HepG2 (cell line): ENCODE measurements at regions not wholly inside any gene's neighbourhood (a gene's known extent, or its start where the extent isn't known, plus 50 kb on each side); places are given as distances from the start of the nearest gene placed in this dataset.

Experiments
- ARID5B ChIP-seq: IDR thresholded peaks from 2 replicates; pipeline ENCODE4 v1.4.0; 2020; ENCODE audit warnings: mild to moderate bottlenecking, missing genetic modification reagents
- DR1 ChIP-seq: sonication (generic); formaldehyde crosslinking; IDR thresholded peaks from 2 replicates; pipeline ENCODE4 v1.8.0; 2021; ENCODE audit warnings: mild to moderate bottlenecking, missing genetic modification reagents, inconsistent platforms
- EP300 ChIP-seq, 3 experiments: sonication (generic) in 1 of 3; formaldehyde crosslinking in 1 of 3; IDR thresholded peaks; 2 replicates each; pipeline versions ENCODE4 v1.5.1 to v1.6.1; 2011 to 2020; ENCODE audit warnings: low read depth in 2 of 3, low read length in 2 of 3, borderline replicate concordance in 1 of 3, improper control_type of control experiment in 1 of 3, mild to moderate bottlenecking in 1 of 3, missing genetic modification reagents in 1 of 3, moderate library complexity in 1 of 3
- GFI1 ChIP-seq: sonication (generic); formaldehyde crosslinking; IDR thresholded peaks from 2 replicates; pipeline ENCODE4 v1.5.0; 2020; ENCODE audit warnings: missing genetic modification reagents, mild to moderate bottlenecking, borderline replicate concordance
- MED8 ChIP-seq: sonication (generic); formaldehyde crosslinking; IDR thresholded peaks from 2 replicates; pipeline ENCODE4 v1.8.1; 2023; ENCODE audit warnings: mild to moderate bottlenecking, missing genetic modification reagents; ENCODE audit not compliant: insufficient replicate concordance
- MTA1 ChIP-seq: sonication (generic); formaldehyde crosslinking; IDR thresholded peaks from 2 replicates; pipeline ENCODE4 v1.4.0; 2020; ENCODE audit warnings: missing genetic modification reagents, mild to moderate bottlenecking, borderline replicate concordance
- NFATC3 ChIP-seq: sonication (generic); formaldehyde crosslinking; IDR thresholded peaks from 2 replicates; pipeline ENCODE4 v1.5.1; 2020; ENCODE audit warnings: mild to moderate bottlenecking, missing genetic modification reagents
- PATZ1 ChIP-seq: sonication (generic); formaldehyde crosslinking; IDR thresholded peaks from 2 replicates; pipeline ENCODE4 v1.4.0; 2020; ENCODE audit warnings: missing genetic modification reagents
- SAP130 ChIP-seq: IDR thresholded peaks from 2 replicates; pipeline ENCODE4 v1.6.1; 2016; ENCODE audit warnings: low read depth
- SIX4 ChIP-seq: sonication (generic); formaldehyde crosslinking; IDR thresholded peaks from 2 replicates; pipeline ENCODE4 v1.4.0; 2020; ENCODE audit warnings: missing genetic modification reagents
- SOX13 ChIP-seq, 3 experiments: fragments of 450-650 bp in 1 of 3; sonication (generic) in 1 of 3; formaldehyde crosslinking in 1 of 3; IDR thresholded peaks in 2 of 3; conservative IDR thresholded peaks in 1 of 3; 2 replicates each; pipeline versions ENCODE4 v1.5.0 to v1.6.1; 2016 to 2020; ENCODE audit warnings: antibody characterized with exemption in 1 of 3, mild to moderate bottlenecking in 1 of 3, missing compliant biosample characterization in 1 of 3, missing genetic modification reagents in 1 of 3, moderate library complexity in 1 of 3
- STAT5B ChIP-seq: sonication (generic); formaldehyde crosslinking; IDR thresholded peaks from 2 replicates; pipeline ENCODE4 v1.4.0; 2020; ENCODE audit warnings: missing genetic modification reagents
- ZNF292 ChIP-seq: sonication (generic); formaldehyde crosslinking; IDR thresholded peaks from 2 replicates; pipeline ENCODE4 v1.8.1; 2022; ENCODE audit warnings: mild to moderate bottlenecking, low read depth, missing genetic modification reagents, borderline replicate concordance
- ZNF335 ChIP-seq: sonication (generic); formaldehyde crosslinking; IDR thresholded peaks from 2 replicates; pipeline ENCODE4 v1.4.0; 2020; ENCODE audit warnings: missing genetic modification reagents
- ZNF414 ChIP-seq: sonication (generic); formaldehyde crosslinking; IDR thresholded peaks from 2 replicates; pipeline ENCODE4 v1.5.0; 2020; ENCODE audit warnings: missing genetic modification reagents
- ZNF816 ChIP-seq: sonication (generic); formaldehyde crosslinking; IDR thresholded peaks from 2 replicates; pipeline ENCODE4 v1.8.0; 2022; ENCODE audit warnings: missing genetic modification reagents, mild to moderate bottlenecking, borderline replicate concordance
- ZZZ3 ChIP-seq: sonication (generic); formaldehyde crosslinking; IDR thresholded peaks from 2 replicates; pipeline ENCODE4 v1.4.0; 2020; ENCODE audit warnings: missing genetic modification reagents, mild to moderate bottlenecking, borderline replicate concordance
- TF ChIP-seq, protein P1 (sequence below): sonication (generic); formaldehyde crosslinking; conservative IDR thresholded peaks from 2 replicates; pipeline ENCODE4 v1.4.0; 2020; ENCODE audit warnings: mild to moderate bottlenecking, missing genetic modification reagents, moderate library complexity

GRCh38 chr6:26260110-26260637, 104.8 kb upstream of the BTN3A2 start (continued):
- TF ChIP-seq, protein P1, sequence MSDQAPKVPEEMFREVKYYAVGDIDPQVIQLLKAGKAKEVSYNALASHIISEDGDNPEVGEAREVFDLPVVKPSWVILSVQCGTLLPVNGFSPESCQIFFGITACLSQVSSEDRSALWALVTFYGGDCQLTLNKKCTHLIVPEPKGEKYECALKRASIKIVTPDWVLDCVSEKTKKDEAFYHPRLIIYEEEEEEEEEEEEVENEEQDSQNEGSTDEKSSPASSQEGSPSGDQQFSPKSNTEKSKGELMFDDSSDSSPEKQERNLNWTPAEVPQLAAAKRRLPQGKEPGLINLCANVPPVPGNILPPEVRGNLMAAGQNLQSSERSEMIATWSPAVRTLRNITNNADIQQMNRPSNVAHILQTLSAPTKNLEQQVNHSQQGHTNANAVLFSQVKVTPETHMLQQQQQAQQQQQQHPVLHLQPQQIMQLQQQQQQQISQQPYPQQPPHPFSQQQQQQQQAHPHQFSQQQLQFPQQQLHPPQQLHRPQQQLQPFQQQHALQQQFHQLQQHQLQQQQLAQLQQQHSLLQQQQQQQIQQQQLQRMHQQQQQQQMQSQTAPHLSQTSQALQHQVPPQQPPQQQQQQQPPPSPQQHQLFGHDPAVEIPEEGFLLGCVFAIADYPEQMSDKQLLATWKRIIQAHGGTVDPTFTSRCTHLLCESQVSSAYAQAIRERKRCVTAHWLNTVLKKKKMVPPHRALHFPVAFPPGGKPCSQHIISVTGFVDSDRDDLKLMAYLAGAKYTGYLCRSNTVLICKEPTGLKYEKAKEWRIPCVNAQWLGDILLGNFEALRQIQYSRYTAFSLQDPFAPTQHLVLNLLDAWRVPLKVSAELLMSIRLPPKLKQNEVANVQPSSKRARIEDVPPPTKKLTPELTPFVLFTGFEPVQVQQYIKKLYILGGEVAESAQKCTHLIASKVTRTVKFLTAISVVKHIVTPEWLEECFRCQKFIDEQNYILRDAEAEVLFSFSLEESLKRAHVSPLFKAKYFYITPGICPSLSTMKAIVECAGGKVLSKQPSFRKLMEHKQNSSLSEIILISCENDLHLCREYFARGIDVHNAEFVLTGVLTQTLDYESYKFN (CRISPR knock-in tag), result peak; percentile 84
- TF ChIP-seq MTA1, result peak; percentile 64; the same call in 1 of the 2 replicates
- peak; percentile 88 for TF ChIP-seq ARID5B (CRISPR knock-in tag)
- no peak for TF ChIP-seq DR1
- TF ChIP-seq SAP130 (CRISPR knock-in tag), result peak; percentile 37
- TF ChIP-seq NFATC3 (CRISPR knock-in tag), result no peak
- peak; percentile 42; the same call in 1 of the 2 replicates for TF ChIP-seq PATZ1 (CRISPR knock-in tag)
- no peak for TF ChIP-seq ZNF335
- no peak for TF ChIP-seq STAT5B (CRISPR knock-in tag)
- peak in 1 of 2 experiments; percentile 42; a peak in 2 of 4 replicates for TF ChIP-seq EP300 (IDR thresholded peaks at IDR 0.05; ENCODE audit: low read depth in 2 of 2, low read length in 2 of 2)
- no peak for TF ChIP-seq EP300 (CRISPR knock-in tag; IDR thresholded peaks at IDR 0.05; ENCODE audit: borderline replicate concordance)
- TF ChIP-seq ZNF414 (CRISPR knock-in tag), result peak; percentile 59; the same call in 1 of the 2 replicates
- no peak for TF ChIP-seq SOX13 (IDR thresholded peaks at IDR 0.05)
- TF ChIP-seq SOX13 (CRISPR knock-in tag; conservative IDR thresholded peaks at IDR 0.05 in 1 of 2, IDR thresholded peaks at IDR 0.05 in 1 of 2), result peak in 1 of 2 experiments; percentile 79; a peak in 2 of 4 replicates
- TF ChIP-seq MED8 (CRISPR knock-in tag), result no peak
- no peak for TF ChIP-seq ZZZ3 (CRISPR knock-in tag)
- TF ChIP-seq ZNF816 (CRISPR knock-in tag), result 0 out of 2 replicates have a peak, but pooled peaks have one; percentile 55
- peak; percentile 49; the same call in 1 of the 2 replicates for TF ChIP-seq SIX4
- TF ChIP-seq GFI1 (CRISPR knock-in tag), result peak; percentile 26; the same call in 1 of the 2 replicates
- TF ChIP-seq ZNF292 (CRISPR knock-in tag), result peak; percentile 92; the same call in 1 of the 2 replicates
